Retinal pigment epithelial cell (primary cell): ENCODE measurements at regions not wholly inside any gene's neighbourhood (a gene's known extent, or its start where the extent isn't known, plus 50 kb on each side); places are given as distances from the start of the nearest gene placed in this dataset.
"Not testable (repeated sequence)": the region's sequence is repeated elsewhere in the genome, so short reads cannot be mapped to it uniquely, and the experiment has no call there.

Source experiments
- DNase-seq: peaks from one replicate; pipeline ENCODE4 v3.0.0-alpha.2; 2010; ENCODE audit warnings: low read depth
- H3K4me3 ChIP-seq: 2 replicates; pipeline ENCODE4 v1.5.1; 2011; ENCODE audit warnings: mild to moderate bottlenecking, low read length, control low read depth, moderate library complexity
- CTCF ChIP-seq: conservative IDR thresholded peaks from 2 replicates; pipeline ENCODE4 v1.5.1; 2011; ENCODE audit warnings: low read depth, low read length, control low read depth, inconsistent platforms

- TF ChIP-seq CTCF = no peak
- no peak for DNase-seq
- H3K4me3 ChIP-seq = no peak overlapping the region
These were observed 239.0 kb downstream of the ISL1 start for GRCh38 chr5:51622161-51622790.

- no peak overlapping the region for H3K4me3 ChIP-seq
- no peak for TF ChIP-seq CTCF
- no peak for DNase-seq
These were observed 242.1 kb downstream of the ISL1 start for GRCh38 chr5:51625224-51625968.

GRCh38 chr5:51632027-51632426, 248.8 kb downstream of the ISL1 start:
- no peak for DNase-seq
- TF ChIP-seq CTCF = no peak
- H3K4me3 ChIP-seq = no peak overlapping the region

GRCh38 chr5:51632793-51633192, 249.5 kb downstream of the ISL1 start:
- no peak for DNase-seq
- no peak overlapping the region for H3K4me3 ChIP-seq
- TF ChIP-seq CTCF = no peak

- not testable (repeated sequence) for H3K4me3 ChIP-seq, DNase-seq
These were observed 253.7 kb downstream of the ISL1 start for GRCh38 chr5:51636973-51637372.

- DNase-seq = no peak
- no peak overlapping the region for H3K4me3 ChIP-seq
- TF ChIP-seq CTCF = no peak
These were observed 261.7 kb downstream of the ISL1 start for GRCh38 chr5:51644976-51645375.

GRCh38 chr5:51646482-51646881, 263.2 kb downstream of the ISL1 start:
- no peak overlapping the region for H3K4me3 ChIP-seq
- DNase-seq = no peak
- TF ChIP-seq CTCF = no peak
